Keratinocyte (primary cell): ENCODE measurements at regions not wholly inside any gene's neighbourhood (a gene's known extent, or its start where the extent isn't known, plus 50 kb on each side); places are given as distances from the start of the nearest gene placed in this dataset.

ENCODE experiments used
- DNase-seq: peaks from one replicate; pipeline ENCODE4 v3.0.0-alpha.2; 2011; ENCODE audit warnings: low read depth, missing footprints, low spot score
- FAIRE-seq: peaks from 2 replicates; lab custom pipeline; 2011; peaks lifted over from hg19 to GRCh38; lab: Jason Lieb, UNC
- H2AFZ ChIP-seq: 2 replicates; pipeline ENCODE4 v1.6.0; 2012; ENCODE audit warnings: low read length, control low read depth, inconsistent platforms; ENCODE audit not compliant: control insufficient read depth
- H3K27ac ChIP-seq: 2 replicates; pipeline ENCODE4 v1.5.1; 2011; ENCODE audit warnings: low read length; ENCODE audit not compliant: control insufficient read depth, insufficient read depth
- H3K27me3 ChIP-seq: 3 replicates; pipeline ENCODE4 v1.6.0; 2011; ENCODE audit warnings: low read length; ENCODE audit not compliant: control insufficient read depth, insufficient read depth; ENCODE audit errors: extremely low read depth
- H3K36me3 ChIP-seq, 2 experiments: 2 replicates in 1 of 2; 3 replicates in 1 of 2; pipeline ENCODE4 v1.5.1; 2011; ENCODE audit warnings: low read length in 2 of 2, mild to moderate bottlenecking in 1 of 2; ENCODE audit not compliant: control insufficient read depth in 2 of 2, insufficient read depth in 2 of 2; ENCODE audit errors: extremely low read depth in 1 of 2
- H3K4me1 ChIP-seq: 3 replicates; pipeline ENCODE4 v1.5.1; 2011; ENCODE audit warnings: low read length; ENCODE audit not compliant: control insufficient read depth, insufficient read depth; ENCODE audit errors: extremely low read depth
- H3K4me2 ChIP-seq: 3 replicates; pipeline ENCODE4 v1.6.0; 2011; ENCODE audit warnings: low read depth, low read length; ENCODE audit not compliant: control insufficient read depth, insufficient read depth; ENCODE audit errors: extremely low read depth
- H3K4me3 ChIP-seq, 3 experiments: fragments of 200-600 bp in 1 of 3; sonication (generic) in 1 of 3; 2 replicates in 2 of 3; 3 replicates in 1 of 3; pipeline ENCODE4 v1.5.1; 2011 to 2016; ENCODE audit warnings: low read length in 3 of 3, mild to moderate bottlenecking in 3 of 3, control low read depth in 2 of 3, inconsistent platforms in 1 of 3, low read depth in 1 of 3, mixed read lengths in 1 of 3, mixed run types in 1 of 3, moderate library complexity in 1 of 3; ENCODE audit not compliant: control insufficient read depth in 2 of 3, insufficient read depth in 2 of 3; ENCODE audit errors: extremely low read depth in 1 of 3
- H3K79me2 ChIP-seq: 2 replicates; pipeline ENCODE4 v1.6.0; 2012; ENCODE audit warnings: low read length; ENCODE audit not compliant: control insufficient read depth, insufficient read depth
- H3K9ac ChIP-seq: 3 replicates; pipeline ENCODE4 v1.6.0; 2011; ENCODE audit warnings: low read length; ENCODE audit not compliant: control insufficient read depth, insufficient read depth; ENCODE audit errors: extremely low read depth
- H3K9me1 ChIP-seq: 3 replicates; pipeline ENCODE4 v1.6.0; 2011; ENCODE audit warnings: low read length; ENCODE audit not compliant: control insufficient read depth, insufficient read depth; ENCODE audit errors: extremely low read depth
- H3K9me3 ChIP-seq: 2 replicates; pipeline ENCODE4 v1.5.1; 2012; ENCODE audit warnings: low read depth, low read length; ENCODE audit not compliant: control insufficient read depth
- H4K20me1 ChIP-seq: 3 replicates; pipeline ENCODE4 v1.6.0; 2011; ENCODE audit warnings: low read length; ENCODE audit not compliant: control insufficient read depth, insufficient read depth; ENCODE audit errors: extremely low read depth
- CTCF ChIP-seq, 3 experiments: IDR thresholded peaks in 1 of 3; conservative IDR thresholded peaks in 1 of 3; optimal IDR thresholded peaks in 1 of 3; 2 replicates in 2 of 3; 3 replicates in 1 of 3; pipeline versions ENCODE3 to v1.5.1; 2011; ENCODE audit warnings: low read length in 3 of 3, mild to moderate bottlenecking in 3 of 3, moderate library complexity in 2 of 3, control low read depth in 1 of 3, inconsistent platforms in 1 of 3; ENCODE audit not compliant: insufficient read depth in 2 of 3; ENCODE audit errors: extremely low read depth in 1 of 3
- EZH2 ChIP-seq: IDR thresholded peaks from one replicate; pipeline ENCODE4 v1.6.1; 2012; ENCODE audit warnings: inconsistent platforms, mild to moderate bottlenecking, low read length, moderate library complexity
- dilution Hi-C: fragments of 300-500 bp; cut with MboI; formaldehyde crosslinking; loops from one replicate; pipeline ENCODE4 v1.7.0; 2020; ENCODE audit warnings: low sequenced_read_pairs; ENCODE audit not compliant: extremely low pct_ligation_motif_present

- Histone ChIP-seq H3K36me3 (no peaks in the 10 kb centered on the region), H3K9me3 (no peaks in the 10 kb centered on the region), H3K79me2 (no peaks in the 10 kb centered on the region), H4K20me1 (no peaks in the 10 kb centered on the region), H3K9ac (no peak overlapping the region), H3K4me2 (no peak overlapping the region), H3K27me3 (peaks cover 21% of the 10 kb centered on the region), H3K4me1 (no peaks in the 10 kb centered on the region), H3K9me1 (no peaks in the 10 kb centered on the region), H2AFZ (no peak overlapping the region), H3K4me3 (no peak overlapping the region), H3K27ac (no peak overlapping the region)
- dilution Hi-C loops = no loop called here
- DNase-seq (no peak), FAIRE-seq (no peak)
- TF ChIP-seq EZH2 = no peak
- TF ChIP-seq CTCF (optimal IDR thresholded peaks at IDR 0.05 in 1 of 3, IDR thresholded peaks at IDR 0.05 in 1 of 3, conservative IDR thresholded peaks at IDR 0.05 in 1 of 3; ENCODE audit: extremely low read depth in 1 of 3, insufficient read depth in 2 of 3, low read length in 3 of 3) = no peak
Measured at GRCh38 chr7:152924238-152924637, 164.7 kb downstream of the ACTR3B start.

GRCh38 chr7:152924826-152925411, 165.4 kb downstream of the ACTR3B start:
- Histone ChIP-seq H3K9ac (no peak overlapping the region), H3K4me2 (peak overlapping the region; percentile 5), H3K9me1 (no peaks in the 10 kb centered on the region), H3K27me3 (peaks cover 21% of the 10 kb centered on the region), H2AFZ (no peak overlapping the region), H3K4me1 (no peaks in the 10 kb centered on the region), H4K20me1 (no peaks in the 10 kb centered on the region), H3K9me3 (no peaks in the 10 kb centered on the region), H3K36me3 (no peaks in the 10 kb centered on the region), H3K4me3 (no peak overlapping the region), H3K27ac (no peak overlapping the region), H3K79me2 (no peaks in the 10 kb centered on the region)
- TF ChIP-seq EZH2 = no peak
- TF ChIP-seq CTCF (optimal IDR thresholded peaks at IDR 0.05 in 1 of 3, IDR thresholded peaks at IDR 0.05 in 1 of 3, conservative IDR thresholded peaks at IDR 0.05 in 1 of 3; ENCODE audit: extremely low read depth in 1 of 3, insufficient read depth in 2 of 3, low read length in 3 of 3) = no peak
- FAIRE-seq (no peak), DNase-seq (no peak)
- dilution Hi-C loops = no loop called here
